Amygdala (tissue), 56 donors: ENCODE measurements at regions not wholly inside any gene's neighbourhood (a gene's known extent, or its start where the extent isn't known, plus 50 kb on each side); places are given as distances from the start of the nearest gene placed in this dataset.
"Not testable (repeated sequence)": the region's sequence is repeated elsewhere in the genome, so short reads cannot be mapped to it uniquely, and the experiment has no call there.

Experiments used
- DNase-seq, 56 donors: peaks; one replicate each; lab custom pipeline; 2025; lab: John Stamatoyannopoulos, UW

DNA sequence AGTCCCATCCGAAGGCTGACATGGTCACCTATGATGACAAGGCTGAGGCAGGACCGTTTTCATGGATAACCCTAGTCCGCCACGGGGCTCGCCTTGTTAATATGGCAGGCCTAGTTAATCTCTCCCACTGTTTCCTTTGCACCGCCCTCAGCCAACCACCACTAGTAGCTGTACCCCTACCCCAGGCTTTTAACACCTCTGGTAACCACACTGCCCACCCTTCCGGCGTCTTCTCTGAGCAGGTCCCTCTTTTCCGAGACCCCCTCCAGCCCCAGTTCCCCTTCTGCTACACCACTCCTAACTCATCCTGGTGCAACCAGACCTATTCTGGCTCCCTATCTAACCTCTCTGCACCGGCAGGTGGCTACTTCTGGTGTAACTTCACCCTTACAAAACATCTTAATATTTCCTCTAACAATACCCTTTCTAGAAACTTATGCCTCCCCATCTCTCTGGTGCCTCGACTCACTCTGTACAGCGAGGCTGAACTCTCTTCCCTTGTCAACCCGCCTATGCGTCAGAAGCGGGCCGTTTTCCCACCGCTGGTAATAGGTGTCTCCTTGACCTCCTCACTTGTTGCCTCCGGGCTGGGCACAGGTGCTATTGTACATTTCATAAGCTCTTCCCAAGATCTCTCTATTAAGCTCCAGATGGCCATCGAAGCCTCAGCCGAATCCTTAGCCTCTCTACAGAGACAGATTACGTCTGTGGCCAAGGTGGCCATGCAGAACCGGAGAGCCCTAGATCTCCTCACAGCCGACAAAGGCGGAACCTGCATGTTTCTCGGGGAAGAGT is 964.4 kb downstream of the RPA4 start:
- no peak for DNase-seq

DNA sequence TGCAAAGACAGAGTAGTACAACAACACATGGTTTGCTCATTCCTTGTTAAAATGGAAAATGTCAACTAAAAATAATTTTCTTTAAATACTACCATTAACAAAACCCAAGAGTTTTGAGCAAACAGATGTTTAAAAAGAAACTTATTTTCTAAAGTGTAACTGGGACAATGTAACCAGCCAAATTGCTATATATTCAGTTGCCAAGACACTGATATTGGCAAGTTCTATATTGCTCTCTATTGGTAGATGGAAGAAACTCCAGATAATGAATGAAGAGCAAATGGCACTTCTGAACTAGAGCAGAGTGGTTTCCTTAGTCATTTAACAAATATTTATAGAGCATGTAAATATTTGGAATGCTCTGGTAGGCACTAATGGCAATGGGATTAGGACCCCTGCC is 966.2 kb downstream of the RPA4 start:
- no peak for DNase-seq

DNA sequence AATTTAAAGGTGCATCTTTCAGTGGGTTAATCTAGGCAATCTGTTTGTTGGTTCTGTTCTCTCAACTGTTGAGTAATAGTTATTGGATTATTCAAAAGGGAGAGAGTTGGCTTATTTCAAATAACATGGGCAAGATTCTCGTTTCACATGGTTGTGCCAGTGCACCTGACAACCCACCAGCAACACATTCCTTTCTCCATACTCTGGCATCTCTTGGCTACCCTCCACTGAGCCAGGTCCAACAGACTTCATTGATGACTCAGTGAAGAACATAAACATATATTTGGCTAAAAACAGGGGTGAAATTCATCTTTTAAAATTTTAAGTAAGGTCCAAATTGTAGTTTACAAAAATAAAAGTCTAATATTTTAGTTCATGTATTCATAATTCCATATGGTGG is 967.2 kb downstream of the RPA4 start:
- DNase-seq = no peak

DNA sequence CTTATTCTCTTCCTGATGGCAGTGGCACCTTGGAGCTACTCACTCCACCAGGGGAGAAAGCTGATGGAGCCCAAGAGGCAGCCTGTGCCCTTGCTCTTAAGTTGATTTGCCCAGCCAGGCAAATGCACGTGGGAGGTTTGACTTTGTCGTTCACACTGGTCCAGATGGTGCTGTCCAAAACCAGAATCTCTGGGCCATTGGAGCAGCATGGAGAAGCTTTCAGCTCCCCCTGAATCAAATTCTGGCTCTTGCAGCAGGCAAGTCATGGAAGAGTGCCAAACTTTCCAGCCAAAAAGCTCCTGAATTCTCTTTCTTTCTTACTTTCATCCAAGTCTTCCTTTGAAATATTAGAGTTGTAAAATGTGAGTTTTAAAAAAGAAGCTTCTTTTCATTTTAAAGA is 970.4 kb downstream of the RPA4 start:
- DNase-seq = peak in 13 of 56 donors; percentile 0 to 21 (median 2)

DNA sequence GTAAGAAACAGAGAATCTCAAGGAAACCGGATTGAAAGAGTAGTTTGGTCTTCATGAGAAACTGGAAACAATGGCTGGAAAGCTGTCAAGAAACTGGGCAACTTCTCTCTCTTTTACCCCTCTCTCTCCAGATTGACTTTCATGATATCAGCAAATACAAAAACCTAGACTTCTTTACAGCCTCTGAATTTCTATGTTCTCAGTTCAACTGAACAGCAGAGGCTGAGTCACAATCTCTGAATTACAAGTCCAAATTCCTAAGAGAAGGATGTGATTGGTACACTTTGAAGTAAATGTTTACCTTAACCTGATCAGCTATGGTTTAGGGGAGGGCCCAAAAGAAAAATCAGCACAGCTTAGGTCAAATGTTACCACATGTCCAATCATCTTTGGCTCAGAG is 974.9 kb downstream of the RPA4 start:
- DNase-seq = no peak

DNA sequence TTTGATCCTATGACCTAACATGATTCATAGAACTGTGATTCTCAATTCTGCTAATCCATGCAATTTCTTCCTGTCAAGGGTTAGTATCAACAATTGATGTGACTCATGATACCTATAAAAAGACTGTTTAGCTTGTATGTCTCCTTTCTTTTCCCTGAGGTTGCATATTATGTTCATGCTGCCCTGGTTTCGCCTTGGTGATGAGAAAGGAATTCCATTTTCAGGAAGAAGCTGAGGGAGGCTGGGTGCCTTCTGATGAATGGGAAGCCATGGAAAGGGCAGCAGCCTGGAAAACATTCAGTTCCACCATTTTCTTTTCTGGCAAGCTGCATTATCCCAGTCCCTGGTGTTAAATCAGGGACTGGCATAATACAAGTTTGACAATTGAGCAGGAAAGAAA is 976.5 kb downstream of the RPA4 start:
- peak in 8 of 56 donors; percentile 1 to 21 (median 8) for DNase-seq

DNA sequence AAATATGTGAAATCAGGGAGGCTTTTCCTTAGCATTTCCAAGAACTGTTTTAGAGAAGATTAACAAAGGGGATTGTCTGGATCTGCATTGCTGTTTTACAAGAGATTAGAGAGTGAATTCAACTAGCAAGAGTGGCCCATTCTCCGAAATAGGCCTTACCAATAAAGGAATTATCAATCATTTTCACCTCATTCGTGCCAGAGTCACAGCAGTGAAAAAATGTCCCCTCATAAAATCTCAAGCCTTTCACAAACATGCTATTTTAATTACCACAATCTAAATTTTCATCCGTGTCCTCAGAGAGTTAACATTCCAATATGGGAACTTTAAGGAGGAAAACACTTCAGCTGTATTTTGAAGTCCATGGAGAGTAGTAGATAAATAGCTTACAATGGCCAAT is 979.6 kb downstream of the RPA4 start:
- DNase-seq = no peak

DNA sequence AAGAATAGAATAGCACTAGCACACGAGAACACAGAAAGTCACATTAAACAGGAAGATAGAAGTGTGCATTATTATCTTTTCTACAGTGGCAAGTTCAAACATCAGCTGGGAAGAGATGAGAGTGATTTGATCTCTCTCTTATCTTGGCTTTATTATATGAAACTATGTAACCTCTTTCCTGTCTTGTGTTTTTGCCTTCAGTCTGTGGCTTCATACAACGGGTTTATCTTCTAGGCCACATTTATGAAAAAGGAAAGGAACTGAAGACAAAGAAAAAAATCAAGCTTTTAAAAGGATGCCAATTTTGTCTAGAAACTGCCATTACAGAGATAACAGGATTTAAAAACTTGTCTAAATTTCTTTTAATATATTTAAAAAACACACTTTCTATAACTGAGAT is 983.6 kb downstream of the RPA4 start:
- DNase-seq = no peak

DNA sequence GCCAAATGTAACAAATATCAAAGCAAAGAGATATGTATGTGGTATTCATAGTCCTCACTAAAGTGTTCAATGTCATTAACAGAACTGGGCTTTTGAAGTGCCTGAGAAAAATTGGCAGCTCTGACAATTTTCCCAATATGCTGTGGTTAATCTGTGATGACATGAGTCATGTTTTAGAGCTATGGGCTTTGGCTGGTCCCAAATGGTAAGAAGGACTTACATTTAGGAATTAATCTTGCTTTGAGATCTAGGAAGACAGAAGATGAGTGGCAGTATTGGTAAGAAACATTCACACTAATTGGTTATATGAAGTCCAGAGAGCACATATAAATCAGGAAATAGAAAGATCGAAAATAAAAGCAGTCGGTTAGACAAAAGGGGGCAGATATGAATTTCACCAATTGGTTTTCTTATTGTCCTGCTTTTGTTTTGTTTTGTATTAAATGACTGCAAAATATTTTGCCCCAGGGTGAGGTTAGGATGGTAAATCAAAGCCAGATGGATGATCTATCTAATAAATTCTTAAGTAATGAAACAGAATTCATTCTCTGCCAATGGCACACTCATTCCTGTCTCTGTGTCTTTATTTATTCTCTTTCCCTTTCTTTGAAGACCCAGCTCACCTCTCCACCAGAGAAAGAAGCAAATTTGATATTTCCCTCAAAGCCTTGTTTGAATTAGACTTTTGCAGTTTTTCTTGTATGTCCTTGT is 993.1 kb downstream of the RPA4 start:
- no peak for DNase-seq

DNA sequence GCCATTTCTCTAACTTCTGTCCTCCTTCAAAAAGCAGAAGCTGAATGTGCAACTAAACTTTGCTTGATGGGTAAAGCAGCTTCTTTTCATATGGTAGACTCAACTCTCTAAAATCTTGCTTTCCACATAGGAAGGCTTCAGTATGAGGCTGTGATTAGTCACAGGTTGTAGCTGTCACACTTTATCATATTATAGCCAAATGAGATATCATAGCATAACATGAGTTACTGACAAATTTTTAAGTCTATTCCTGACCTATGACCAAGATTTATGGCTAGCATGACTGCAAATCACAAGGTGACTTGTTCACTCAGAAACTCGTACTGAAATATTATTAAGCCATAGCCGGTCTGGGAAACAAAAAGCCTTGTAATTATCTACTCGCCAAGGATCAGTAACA is 998.6 kb downstream of the RPA4 start:
- DNase-seq = no peak

DNA sequence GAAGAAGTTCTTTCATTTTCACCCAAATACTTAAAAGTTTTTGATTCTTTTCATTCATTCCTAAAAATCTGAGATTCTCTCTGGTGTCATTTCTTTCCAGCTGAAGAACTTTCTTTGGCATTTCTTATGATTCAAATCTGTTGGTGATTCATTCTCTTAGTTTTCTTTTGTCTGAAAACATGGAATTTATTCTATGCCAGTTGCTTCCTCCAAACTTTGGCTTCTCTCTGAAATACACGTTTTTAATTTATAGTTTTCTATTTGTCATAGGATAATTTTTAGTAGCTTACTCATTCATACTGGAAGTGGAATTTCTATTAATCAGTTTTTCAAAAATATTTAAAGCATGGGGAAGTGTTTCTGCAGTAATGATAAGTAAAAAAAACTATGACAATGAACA is 1012.0 kb downstream of the RPA4 start:
- no peak for DNase-seq

DNA sequence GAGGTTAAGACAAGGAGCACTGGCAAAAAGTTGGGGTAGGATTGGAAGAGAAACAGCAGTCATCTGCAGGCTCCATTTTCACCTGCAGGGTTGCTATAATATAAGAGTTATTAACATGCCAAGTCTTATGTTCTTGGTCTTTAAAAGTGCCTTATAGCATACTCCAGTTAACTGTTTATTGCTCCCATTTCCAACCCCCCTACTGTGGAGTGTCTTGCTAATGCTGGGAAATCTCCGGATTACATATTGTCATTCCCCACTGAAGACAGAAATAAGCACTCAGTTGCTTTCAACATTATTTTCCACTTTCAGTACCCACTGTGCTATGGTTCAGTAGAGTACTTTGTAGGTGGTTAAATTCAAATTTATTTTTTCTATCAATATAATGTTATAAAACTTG is 1014.3 kb downstream of the RPA4 start:
- no peak for DNase-seq

DNA sequence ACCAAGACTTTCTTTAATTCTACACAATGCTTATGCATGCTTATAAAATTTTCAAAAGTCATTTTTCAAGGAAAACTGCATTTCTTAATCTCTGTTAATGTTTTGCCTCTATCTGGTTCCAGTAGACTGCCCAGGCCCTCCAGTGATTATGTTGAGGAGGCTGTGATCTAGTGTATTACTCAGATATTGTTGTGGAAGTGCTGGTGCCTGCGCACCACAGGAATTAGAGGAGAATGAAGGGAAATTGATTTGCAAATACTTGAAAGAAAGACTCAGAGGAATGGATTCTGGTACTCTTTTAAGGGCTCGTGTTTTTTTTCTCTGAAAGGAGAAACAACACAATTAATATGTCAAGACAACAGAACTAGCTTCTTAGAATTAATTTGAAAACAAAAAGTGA is 1015.1 kb downstream of the RPA4 start:
- no peak for DNase-seq

DNA sequence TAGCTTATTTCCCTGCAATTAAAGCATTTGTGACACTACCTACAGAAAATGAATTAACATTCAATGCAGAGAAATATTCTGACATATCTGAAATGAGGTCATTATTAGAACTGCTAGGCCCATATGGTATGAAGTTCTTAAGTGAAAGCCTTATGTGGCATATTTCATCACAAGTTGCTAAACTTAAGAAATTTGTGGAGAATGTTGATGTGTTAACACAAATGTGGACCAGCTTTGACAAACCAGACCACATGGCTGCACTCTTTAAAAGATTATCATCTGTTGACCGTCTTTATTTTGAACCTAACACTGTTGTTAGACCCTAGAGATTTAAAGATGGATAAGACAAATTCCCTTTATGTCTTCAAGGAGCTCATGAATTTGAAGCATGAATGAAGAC is 1024.1 kb downstream of the RPA4 start:
- DNase-seq = no peak

DNA sequence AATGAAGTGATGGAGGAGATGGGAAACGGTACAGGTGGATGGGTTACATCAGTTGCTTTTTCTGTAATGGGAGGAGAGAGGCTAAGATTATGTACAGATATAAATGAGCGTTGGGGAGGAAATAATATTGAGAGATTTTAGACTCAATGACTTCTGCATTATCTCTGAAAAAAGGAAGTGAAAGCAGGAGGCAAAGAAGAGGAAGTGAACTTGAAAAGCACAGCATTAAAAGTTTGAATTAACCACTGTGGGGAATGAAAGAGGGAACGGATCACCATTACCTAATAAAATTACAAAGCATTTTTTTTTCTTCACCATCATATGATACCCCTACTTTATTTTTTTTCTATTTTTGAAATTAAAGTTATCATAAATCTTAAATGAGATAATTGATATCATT is 1025.5 kb downstream of the RPA4 start:
- no peak for DNase-seq

DNA sequence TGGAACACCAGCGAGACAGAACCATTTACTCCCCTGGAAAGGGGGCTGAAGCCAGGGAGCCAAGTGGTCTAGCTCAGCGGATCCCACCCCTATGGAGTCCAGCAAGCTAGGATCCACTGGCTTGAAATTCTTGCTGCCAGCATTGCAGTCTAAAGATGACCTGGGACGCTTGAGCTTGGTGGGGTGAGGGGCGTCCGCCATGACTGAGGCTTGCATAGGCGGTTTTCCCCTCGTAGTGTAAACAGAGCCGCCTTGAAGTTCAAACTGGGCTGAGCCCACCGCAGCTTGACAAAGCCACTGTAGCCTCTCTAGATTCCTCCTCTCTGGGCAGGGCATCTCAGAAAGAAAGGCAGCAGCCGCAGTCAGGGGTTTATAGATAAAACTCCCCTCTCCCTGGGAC is 1031.7 kb downstream of the RPA4 start:
- DNase-seq = not testable (repeated sequence)

DNA sequence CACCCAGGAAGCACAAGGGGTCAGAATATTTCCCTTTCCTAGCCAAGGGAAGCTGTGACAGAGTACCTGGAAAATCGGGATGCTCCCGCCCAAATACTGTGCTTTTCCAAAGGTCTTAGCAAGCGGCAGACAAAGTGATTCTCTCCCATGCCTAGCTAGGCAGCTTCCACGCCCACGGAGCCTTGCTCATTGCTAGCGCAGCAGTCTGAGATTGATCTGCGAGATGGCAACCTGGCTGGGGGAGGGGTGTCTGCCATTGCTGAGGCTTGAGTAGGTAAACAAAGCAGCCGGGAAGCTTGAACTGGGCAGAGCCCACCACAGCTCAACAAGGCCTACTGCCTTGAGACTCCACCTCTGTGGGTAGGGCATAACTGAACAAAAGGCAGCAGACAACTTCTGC is 1037.5 kb downstream of the RPA4 start:
- not testable (repeated sequence) for DNase-seq

DNA sequence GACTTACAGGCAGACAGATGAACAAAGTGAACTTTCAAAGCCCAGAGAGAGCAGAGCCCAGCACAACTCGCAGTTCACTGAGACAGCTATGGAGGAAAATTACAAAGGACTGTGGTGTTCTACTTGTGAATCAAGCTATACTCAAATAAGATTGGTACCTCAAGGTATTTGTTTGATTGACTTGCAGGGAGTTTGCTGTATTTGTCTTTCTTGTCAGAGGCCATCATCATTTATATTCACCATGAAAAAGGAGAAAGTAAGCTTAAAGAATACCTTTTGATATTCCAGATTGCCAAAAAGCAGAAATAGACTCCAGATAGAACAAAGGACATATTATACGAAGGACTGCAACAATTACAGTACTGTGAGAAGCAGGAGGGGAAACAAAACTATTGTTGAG is 1047.9 kb downstream of the RPA4 start:
- peak in 4 of 56 donors; percentile 0 to 4 (median 1) for DNase-seq

DNA sequence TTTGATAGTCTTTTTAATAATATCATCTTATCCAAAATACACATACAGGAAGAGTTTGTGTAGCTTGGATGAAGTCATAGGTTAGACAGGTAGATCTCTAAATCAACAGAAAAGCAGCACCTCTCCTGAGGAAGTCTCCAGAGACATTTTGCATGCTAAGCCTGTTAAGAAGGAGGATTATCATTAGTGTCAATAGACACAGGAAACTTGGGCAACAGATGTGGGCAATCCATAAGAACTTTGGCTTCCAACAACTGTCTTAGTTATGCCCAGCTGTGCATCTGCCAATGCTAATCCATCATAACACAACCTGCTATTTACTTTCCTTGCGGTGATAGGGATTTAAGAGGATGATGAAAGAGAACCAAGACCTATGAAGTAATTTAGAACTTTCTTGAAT is 1052.6 kb downstream of the RPA4 start:
- no peak for DNase-seq

DNA sequence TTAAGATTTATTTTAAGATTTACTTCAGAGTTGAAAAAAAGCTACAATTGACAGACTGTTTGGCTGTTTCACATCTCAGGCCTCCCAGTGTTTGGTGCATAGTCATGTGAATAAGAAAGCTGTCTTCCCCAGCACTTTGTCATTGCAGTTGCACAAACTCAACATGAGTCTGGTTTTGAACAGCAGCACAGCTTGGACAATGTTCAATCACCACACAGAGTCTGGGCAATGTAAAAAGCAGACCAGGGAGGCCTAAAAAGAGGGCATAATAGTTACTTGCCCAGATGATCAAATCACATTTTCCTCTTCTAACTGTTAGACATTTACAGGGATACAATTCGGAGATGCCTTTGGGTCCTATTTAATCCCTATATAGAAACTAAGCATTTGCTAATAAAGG is 1055.0 kb downstream of the RPA4 start:
- DNase-seq = peak in 1 of 56 donors; percentile 0

DNA sequence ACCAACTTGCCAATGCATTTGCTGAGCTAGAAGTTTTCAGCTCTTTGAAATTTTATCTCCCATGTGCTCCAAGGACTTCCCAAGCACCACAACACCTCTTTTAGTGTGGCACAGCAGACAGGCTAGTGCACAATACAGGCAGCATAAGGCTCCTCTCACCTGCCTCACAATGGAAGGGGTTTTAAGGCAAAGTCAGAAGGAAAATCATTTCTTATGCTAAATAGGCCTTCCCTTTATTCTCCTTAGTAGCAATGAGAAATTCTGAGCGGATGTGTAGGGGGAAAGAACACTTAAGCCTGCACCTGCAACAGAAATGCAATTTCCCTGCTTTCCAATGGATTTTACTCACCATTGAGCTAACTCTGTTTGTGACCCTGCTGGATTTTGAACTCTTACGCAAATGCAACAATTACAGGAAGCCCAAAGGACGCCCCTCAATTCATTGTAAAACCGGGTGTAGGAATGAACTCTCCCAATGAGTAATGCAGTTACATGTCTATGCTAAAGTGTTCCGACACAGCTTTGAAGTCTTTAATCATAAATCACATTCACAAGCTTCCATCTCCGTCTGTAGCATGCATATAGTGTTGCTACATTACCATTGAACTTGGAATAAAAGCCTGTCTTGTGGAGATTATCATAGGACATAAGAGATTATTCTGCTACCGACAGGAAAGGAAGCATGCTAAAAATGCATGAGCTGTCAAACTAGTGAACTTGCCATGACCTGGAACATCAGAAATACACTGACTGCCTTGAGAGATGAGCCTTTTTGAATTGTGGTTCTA is 1084.9 kb downstream of the RPA4 start:
- DNase-seq = no peak
